GM23248 (cell line): ENCODE measurements at regions not wholly inside any gene's neighbourhood (a gene's known extent, or its start where the extent isn't known, plus 50 kb on each side); places are given as distances from the start of the nearest gene placed in this dataset.

Source experiments
- EZH2 ChIP-seq: fragments of 200-600 bp; sonication (generic); IDR thresholded peaks from 2 replicates; pipeline ENCODE4 v1.6.1; 2018; ENCODE audit warnings: antibody characterized with exemption, mild to moderate bottlenecking; ENCODE audit not compliant: insufficient read depth, poor library complexity, severe bottlenecking
- EZH2phosphoT487 ChIP-seq: fragments of 200-600 bp; sonication (generic); IDR thresholded peaks from 2 replicates; pipeline ENCODE4 v1.6.1; 2018; ENCODE audit warnings: antibody characterized with exemption, moderate library complexity, mild to moderate bottlenecking, low read depth; ENCODE audit not compliant: insufficient read depth

- TF ChIP-seq EZH2 (no peak), EZH2phosphoT487 (no peak)
Observed at GRCh38 chr18:75621818-75622217, 194.3 kb upstream of the SMIM21 start.
